ENCODE measurements at regions not wholly inside any gene's neighbourhood (a gene's known extent, or its start where the extent isn't known, plus 50 kb on each side); places are given as distances from the start of the nearest gene placed in this dataset.

- TF ChIP-seq CSDC2 (CRISPR knock-in tag; IDR thresholded peaks at IDR 0.05) (no peak), RARB (CRISPR knock-in tag; IDR thresholded peaks at IDR 0.05) (no peak), SNAI2 (CRISPR knock-in tag; IDR thresholded peaks at IDR 0.05) (no peak), TOX (CRISPR knock-in tag; IDR thresholded peaks at IDR 0.05; ENCODE audit: borderline replicate concordance) (no peak), GLIS3 (CRISPR knock-in tag; IDR thresholded peaks at IDR 0.05) (no peak), TCF4 (CRISPR knock-in tag; IDR thresholded peaks at IDR 0.05; ENCODE audit: borderline replicate concordance) (no peak), ZNF70 (CRISPR knock-in tag; IDR thresholded peaks at IDR 0.05) (no peak), ZNF565 (CRISPR knock-in tag; conservative IDR thresholded peaks at IDR 0.05; ENCODE audit: low read depth) (no peak), ZNF8 (CRISPR knock-in tag; IDR thresholded peaks at IDR 0.05) (no peak), ZC3H10 (CRISPR knock-in tag; IDR thresholded peaks at IDR 0.05) (no peak), PPARA (CRISPR knock-in tag; IDR thresholded peaks at IDR 0.05; ENCODE audit: borderline replicate concordance) (no peak), ZFP30 (CRISPR knock-in tag; IDR thresholded peaks at IDR 0.05) (no peak), ZFP3 (CRISPR knock-in tag; IDR thresholded peaks at IDR 0.05) (no peak), PATZ1 (CRISPR knock-in tag; IDR thresholded peaks at IDR 0.05; ENCODE audit: borderline replicate concordance) (no peak), TSHZ2 (CRISPR knock-in tag; IDR thresholded peaks at IDR 0.05) (no peak), ISL1 (CRISPR knock-in tag; IDR thresholded peaks at IDR 0.05) (no peak), CREB5 (CRISPR knock-in tag; IDR thresholded peaks at IDR 0.05; ENCODE audit: low read depth) (no peak), OSR1 (CRISPR knock-in tag; IDR thresholded peaks at IDR 0.05) (no peak), ARNTL (CRISPR knock-in tag; IDR thresholded peaks at IDR 0.05; ENCODE audit: borderline replicate concordance, low read depth) (no peak), POU6F1 (CRISPR knock-in tag; IDR thresholded peaks at IDR 0.05; ENCODE audit: borderline replicate concordance, low read depth) (no peak)
- ATAC-seq: no peak
Measured at GRCh38 chr10:56623064-56623463, 262.0 kb upstream of the ZWINT start.

- peak; percentile 56 for ATAC-seq
- TF ChIP-seq ZNF565 (CRISPR knock-in tag; conservative IDR thresholded peaks at IDR 0.05; ENCODE audit: low read depth): no peak
- TF ChIP-seq CREB5 (CRISPR knock-in tag; IDR thresholded peaks at IDR 0.05; ENCODE audit: low read depth): no peak
- no peak for TF ChIP-seq ZNF8 (CRISPR knock-in tag; IDR thresholded peaks at IDR 0.05)
- no peak for TF ChIP-seq ESRRG (CRISPR knock-in tag; IDR thresholded peaks at IDR 0.05)
- no peak for TF ChIP-seq SNAI2 (CRISPR knock-in tag; IDR thresholded peaks at IDR 0.05)
- no peak for TF ChIP-seq GLIS3 (CRISPR knock-in tag; IDR thresholded peaks at IDR 0.05)
- TF ChIP-seq ZNF70 (CRISPR knock-in tag; IDR thresholded peaks at IDR 0.05): no peak
- no peak for TF ChIP-seq ARNTL (CRISPR knock-in tag; IDR thresholded peaks at IDR 0.05; ENCODE audit: borderline replicate concordance, low read depth)
Measured at GRCh38 chr10:56622335-56622973, 261.4 kb upstream of the ZWINT start.

GRCh38 chr10:56606202-56606601 is 245.1 kb upstream of the ZWINT start:
- ATAC-seq: no peak
- TF ChIP-seq ZNF70 (CRISPR knock-in tag; IDR thresholded peaks at IDR 0.05) (no peak), POU6F1 (CRISPR knock-in tag; IDR thresholded peaks at IDR 0.05; ENCODE audit: borderline replicate concordance, low read depth) (no peak), ZNF8 (CRISPR knock-in tag; IDR thresholded peaks at IDR 0.05) (no peak), PPARA (CRISPR knock-in tag; IDR thresholded peaks at IDR 0.05; ENCODE audit: borderline replicate concordance) (no peak), ZNF565 (CRISPR knock-in tag; conservative IDR thresholded peaks at IDR 0.05; ENCODE audit: low read depth) (no peak), CREB5 (CRISPR knock-in tag; IDR thresholded peaks at IDR 0.05; ENCODE audit: low read depth) (no peak), PATZ1 (CRISPR knock-in tag; IDR thresholded peaks at IDR 0.05; ENCODE audit: borderline replicate concordance) (no peak), ZFP30 (CRISPR knock-in tag; IDR thresholded peaks at IDR 0.05) (no peak), TOX (CRISPR knock-in tag; IDR thresholded peaks at IDR 0.05; ENCODE audit: borderline replicate concordance) (no peak), ISL1 (CRISPR knock-in tag; IDR thresholded peaks at IDR 0.05) (no peak), ESRRG (CRISPR knock-in tag; IDR thresholded peaks at IDR 0.05) (no peak), BACH2 (CRISPR knock-in tag; IDR thresholded peaks at IDR 0.05; ENCODE audit: borderline replicate concordance) (no peak)
